ENCODE measurements at regions not wholly inside any gene's neighbourhood (a gene's known extent, or its start where the extent isn't known, plus 50 kb on each side); places are given as distances from the start of the nearest gene placed in this dataset.

- no peak for DNase-seq (ENCODE audit: low read depth)
- TF ChIP-seq, protein P1, sequence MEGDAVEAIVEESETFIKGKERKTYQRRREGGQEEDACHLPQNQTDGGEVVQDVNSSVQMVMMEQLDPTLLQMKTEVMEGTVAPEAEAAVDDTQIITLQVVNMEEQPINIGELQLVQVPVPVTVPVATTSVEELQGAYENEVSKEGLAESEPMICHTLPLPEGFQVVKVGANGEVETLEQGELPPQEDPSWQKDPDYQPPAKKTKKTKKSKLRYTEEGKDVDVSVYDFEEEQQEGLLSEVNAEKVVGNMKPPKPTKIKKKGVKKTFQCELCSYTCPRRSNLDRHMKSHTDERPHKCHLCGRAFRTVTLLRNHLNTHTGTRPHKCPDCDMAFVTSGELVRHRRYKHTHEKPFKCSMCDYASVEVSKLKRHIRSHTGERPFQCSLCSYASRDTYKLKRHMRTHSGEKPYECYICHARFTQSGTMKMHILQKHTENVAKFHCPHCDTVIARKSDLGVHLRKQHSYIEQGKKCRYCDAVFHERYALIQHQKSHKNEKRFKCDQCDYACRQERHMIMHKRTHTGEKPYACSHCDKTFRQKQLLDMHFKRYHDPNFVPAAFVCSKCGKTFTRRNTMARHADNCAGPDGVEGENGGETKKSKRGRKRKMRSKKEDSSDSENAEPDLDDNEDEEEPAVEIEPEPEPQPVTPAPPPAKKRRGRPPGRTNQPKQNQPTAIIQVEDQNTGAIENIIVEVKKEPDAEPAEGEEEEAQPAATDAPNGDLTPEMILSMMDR (IDR thresholded peaks at IDR 0.05; ENCODE audit: insufficient read depth, low read length), result no peak
- H3K4me3 ChIP-seq (ENCODE audit: low read depth, low read length), result no peak overlapping the region
Observed at GRCh38 chr3:35067750-35068149, 571.6 kb upstream of the ARPP21 start.

GRCh38 chr3:35070088-35070487, 569.2 kb upstream of the ARPP21 start:
- no peak overlapping the region for H3K4me3 ChIP-seq (ENCODE audit: low read depth, low read length)
- no peak for DNase-seq (ENCODE audit: low read depth)
- TF ChIP-seq, protein P1 (IDR thresholded peaks at IDR 0.05; ENCODE audit: insufficient read depth, low read length), result no peak

DNA sequence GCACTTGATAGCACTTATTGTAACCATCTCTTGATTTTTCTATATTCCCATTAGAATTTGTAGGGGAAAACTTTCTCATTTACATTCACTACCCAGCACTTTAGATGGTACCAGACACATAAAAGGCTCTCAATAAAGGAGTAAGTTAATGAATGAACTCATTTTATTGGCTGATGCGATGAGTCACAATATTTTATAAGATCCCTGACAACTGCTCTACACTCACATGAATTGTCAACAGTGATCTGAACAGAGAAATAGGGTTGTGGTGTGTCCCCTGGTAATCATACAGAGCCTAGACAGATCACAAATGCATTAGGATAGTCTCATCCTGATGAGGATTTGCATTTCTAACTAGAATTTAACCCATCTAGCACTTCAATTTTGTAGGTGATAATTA, 567.6 kb upstream of the ARPP21 start:
- TF ChIP-seq, protein P1 (IDR thresholded peaks at IDR 0.05; ENCODE audit: insufficient read depth, low read length), result no peak
- DNase-seq (ENCODE audit: low read depth), result no peak
- no peak overlapping the region for H3K4me3 ChIP-seq (ENCODE audit: low read depth, low read length)

DNA sequence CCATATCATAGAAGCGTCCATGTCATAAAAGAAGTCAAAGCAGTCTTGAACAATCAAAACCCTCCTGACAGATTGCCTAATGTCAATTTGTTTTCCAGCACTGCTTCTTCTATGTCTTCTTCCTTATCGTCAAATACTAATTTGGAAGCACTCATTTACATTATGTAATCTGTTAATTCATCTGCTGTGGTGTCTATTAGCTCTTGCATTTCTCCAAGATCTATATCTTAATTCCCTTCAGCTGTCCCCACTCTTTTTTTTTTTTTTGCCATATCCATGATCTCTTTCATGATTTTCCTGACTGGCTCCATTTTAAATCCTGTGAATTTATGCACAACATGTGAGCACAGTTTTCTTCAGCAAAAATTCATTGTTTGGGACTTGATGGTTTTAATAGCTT, 560.5 kb upstream of the ARPP21 start:
- TF ChIP-seq, protein P1 (IDR thresholded peaks at IDR 0.05; ENCODE audit: insufficient read depth, low read length), result no peak
- H3K4me3 ChIP-seq (ENCODE audit: low read depth, low read length), result no peak overlapping the region
- no peak for DNase-seq (ENCODE audit: low read depth)

DNA sequence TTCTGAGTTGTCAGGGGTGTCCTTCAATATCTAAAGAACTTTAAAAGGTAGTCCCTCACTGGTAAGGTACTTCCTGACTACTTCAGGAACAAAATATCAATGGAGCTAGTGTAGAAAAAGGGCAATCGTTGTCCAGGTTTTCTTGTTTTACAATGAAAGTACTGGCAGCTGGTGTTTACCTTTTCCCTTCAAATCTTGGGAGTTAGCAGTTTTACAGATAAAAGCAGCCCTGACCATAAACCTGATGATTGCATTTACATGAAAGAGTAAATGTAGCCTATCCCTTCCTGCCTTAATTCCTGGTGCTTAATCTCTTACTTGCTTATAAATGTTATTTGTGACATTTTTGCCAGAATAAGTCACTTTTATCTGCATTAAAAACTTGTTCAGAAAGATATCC, 559.9 kb upstream of the ARPP21 start:
- no peak for DNase-seq (ENCODE audit: low read depth)
- no peak overlapping the region for H3K4me3 ChIP-seq (ENCODE audit: low read depth, low read length)
- TF ChIP-seq, protein P1 (IDR thresholded peaks at IDR 0.05; ENCODE audit: insufficient read depth, low read length), result no peak

- TF ChIP-seq, protein P1 (IDR thresholded peaks at IDR 0.05; ENCODE audit: insufficient read depth, low read length), result no peak
- H3K4me3 ChIP-seq (ENCODE audit: low read depth, low read length), result no peak overlapping the region
- DNase-seq (ENCODE audit: low read depth), result no peak
Observed at GRCh38 chr3:35081899-35082298, 557.4 kb upstream of the ARPP21 start.

DNA sequence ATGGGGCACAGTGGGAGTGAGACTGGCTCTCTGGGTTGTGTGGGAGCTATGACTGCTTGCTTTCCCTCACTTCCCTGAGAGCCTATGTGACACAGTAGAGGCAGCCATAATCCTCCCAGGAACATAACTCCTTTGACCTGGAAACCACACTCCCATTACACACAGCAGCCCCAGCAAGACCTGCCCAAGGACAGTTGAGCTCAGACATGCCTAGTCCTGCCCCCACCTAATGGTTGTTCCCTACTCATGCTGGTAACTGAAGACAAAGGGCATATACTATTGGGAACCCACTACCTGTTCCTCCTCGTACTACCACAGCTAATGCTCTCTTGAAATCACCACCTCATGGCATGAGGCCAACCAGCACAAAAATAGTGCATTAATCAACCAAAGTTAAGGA, 550.4 kb upstream of the ARPP21 start:
- TF ChIP-seq, protein P1 (IDR thresholded peaks at IDR 0.05; ENCODE audit: insufficient read depth, low read length), result no peak
- no peak overlapping the region for H3K4me3 ChIP-seq (ENCODE audit: low read depth, low read length)
- no peak for DNase-seq (ENCODE audit: low read depth)
